Esophagus muscularis mucosa (tissue), 4 donors: ENCODE measurements at regions not wholly inside any gene's neighbourhood (a gene's known extent, or its start where the extent isn't known, plus 50 kb on each side); places are given as distances from the start of the nearest gene placed in this dataset.

ENCODE experiments used
- DNase-seq: peaks from one replicate; pipeline ENCODE4 v3.0.0-alpha.2; 2017; ENCODE audit errors: extremely low spot score
- H3K27ac ChIP-seq, 4 donors: fragments of 200-600 bp; sonication (generic); replicated peaks in 1 of 4; 1 replicate in 3 of 4; 2 replicates in 1 of 4; pipeline ENCODE4 v1.5.1; 2016 to 2019; ENCODE audit warnings: mild to moderate bottlenecking in 1 of 4
- H3K27me3 ChIP-seq, 4 donors: fragments of 200-600 bp; sonication (generic); one replicate each; pipeline versions ENCODE4 v1.5.1 to v1.6.0; 2016 to 2019
- H3K36me3 ChIP-seq, 4 donors: fragments of 200-600 bp; sonication (generic); one replicate each; pipeline ENCODE4 v1.5.1; 2016 to 2019
- H3K4me1 ChIP-seq, 4 donors: fragments of 200-600 bp; sonication (generic); one replicate each; pipeline ENCODE4 v1.5.1; 2016 to 2019
- H3K4me3 ChIP-seq, 4 donors: fragments of 200-600 bp; sonication (generic); 1 replicate in 2 of 4; 2 replicates in 2 of 4; pipeline ENCODE4 v1.5.1; 2016 to 2019; ENCODE audit warnings: mild to moderate bottlenecking in 4 of 4, moderate library complexity in 1 of 4
- H3K9me3 ChIP-seq, 4 donors: fragments of 200-600 bp; sonication (generic); 1 replicate in 3 of 4; 2 replicates in 1 of 4; pipeline ENCODE4 v1.5.1; 2016 to 2019
- CTCF ChIP-seq, 3 experiments: fragments of 200-600 bp in 2 of 3; fragments of 450-650 bp in 1 of 3; sonication (generic) in 2 of 3; IDR thresholded peaks; one replicate each; pipeline ENCODE4 v1.5.1; 2017 to 2019; ENCODE audit warnings: antibody characterized with exemption in 3 of 3, mild to moderate bottlenecking in 2 of 3, moderate library complexity in 1 of 3
- EP300 ChIP-seq: sonication (generic); formaldehyde crosslinking; IDR thresholded peaks from one replicate; pipeline ENCODE4 v1.6.1; 2017; ENCODE audit warnings: antibody characterized with exemption
- POLR2A ChIP-seq: fragments of 450-650 bp; IDR thresholded peaks from one replicate; pipeline ENCODE4 v1.6.1; 2017; ENCODE audit warnings: antibody characterized with exemption, moderate library complexity, mild to moderate bottlenecking, low read depth
- POLR2AphosphoS5 ChIP-seq, 2 donors: sonication (generic); formaldehyde crosslinking; IDR thresholded peaks; one replicate each; pipeline ENCODE4 v1.6.1; 2017; ENCODE audit warnings: antibody characterized with exemption in 2 of 2
- WGBS: methylation state at CpG from one replicate; pipeline ENCODE4 v1.1.5; 2018; 5-methylcytosine and 5-hydroxymethylcytosine counted together
- intact Hi-C: fragments of 100-400 bp; cut with DNase I; formaldehyde crosslinking; loops from one replicate; pipeline ENCODE4 v1.15.1; 2023
- small RNA-seq, 3 donors: library from RNA; depleted of rRNA; stranded (forward); fragments of <200 nt; gene quantifications; one replicate each; pipeline ENCODE3, GENCODE V24; 2016

- H3K4me1 ChIP-seq, result peaks cover 0 to 4% (median 1%) of the 10 kb centered on the region in 4 donors
- no peaks in the 10 kb centered on the region for H3K27me3 ChIP-seq
- no peak overlapping the region for H3K4me3 ChIP-seq
- no peak for DNase-seq
- no peaks in the 10 kb centered on the region for H3K36me3 ChIP-seq
- TF ChIP-seq POLR2A, result no peak
- TF ChIP-seq EP300, result no peak
- no peak for TF ChIP-seq POLR2AphosphoS5 (IDR thresholded peaks at IDR 0.05)
- TF ChIP-seq CTCF (IDR thresholded peaks at IDR 0.05), result no peak
- intact Hi-C loops, result no loop called here
- no peaks in the 10 kb centered on the region for H3K9me3 ChIP-seq
- H3K27ac ChIP-seq, result no peak overlapping the region
- 81% methylated on average over 1 of the region's 1 CpG for WGBS
Observed at GRCh38 chr12:48422060-48422459, 50.3 kb upstream of the ANP32D start.

Small RNA genes in the stretch of these regions (small RNA-seq; reads per million reads assigned to genes)
- gene OR8S21P, result 0 reads per million in 3 donors
